ENCODE measurements at regions not wholly inside any gene's neighbourhood (a gene's known extent, or its start where the extent isn't known, plus 50 kb on each side); places are given as distances from the start of the nearest gene placed in this dataset.
A peak's percentile ranks its signal among the peaks of the same experiment; 100 is the strongest.

- TF ChIP-seq ZNF146 (CRISPR knock-in tag; IDR thresholded peaks at IDR 0.05; ENCODE audit: unreplicated experiment) = no peak
- no peak for TF ChIP-seq CBX8 (IDR thresholded peaks at IDR 0.05; ENCODE audit: borderline replicate concordance, extremely low read depth, low read depth, low read length, poor library complexity, severe bottlenecking)
- no peak for TF ChIP-seq ATF6 (CRISPR knock-in tag; IDR thresholded peaks at IDR 0.05)
Observed at GRCh38 chr1:223034270-223034798, 108.7 kb downstream of the TLR5 start (continued).

GRCh38 chr1:223035724-223036478 is 107.1 kb downstream of the TLR5 start:
- Histone ChIP-seq H3K27ac (ENCODE audit: extremely low read depth, low read depth, low read length) (no peak overlapping the region), H3K9ac (ENCODE audit: insufficient read depth in 1 of 2, low read depth in 2 of 2, low read length in 2 of 2) (no peak overlapping the region), H4K20me1 (replicated peaks; ENCODE audit: control insufficient read depth, insufficient read depth, low read length) (0 out of 2 replicates have a peak, but pooled peaks cover 7% of the 10 kb centered on the region), H3K4me2 (ENCODE audit: insufficient read depth, low read length) (peak overlapping the region; percentile 60), H3K79me2 (ENCODE audit: control insufficient read depth, insufficient read depth, low read length) (no peaks in the 10 kb centered on the region), H2AFZ (ENCODE audit: low read depth, low read length) (peak overlapping the region; percentile 11; the same call in 1 of the 2 replicates), H3K27me3 (ENCODE audit: control insufficient read depth in 2 of 2, insufficient read depth in 2 of 2, low read length in 2 of 2) (peaks cover 30 to 72% of the 10 kb centered on the region in 2 experiments), H3K36me3 (ENCODE audit: control insufficient read depth, insufficient read depth, low read length) (no peaks in the 10 kb centered on the region), H3K9me3 (replicated peaks; ENCODE audit: control insufficient read depth, insufficient read depth, low read depth, low read length) (no peaks in the 10 kb centered on the region), H3K9me1 (ENCODE audit: control insufficient read depth, insufficient read depth, low read length) (no peaks in the 10 kb centered on the region), H3K4me3 (no peak overlapping the region), H3K4me1 (replicated peaks in 1 of 2; ENCODE audit: control insufficient read depth in 2 of 2, insufficient read depth in 2 of 2, low read length in 2 of 2) (peaks cover 4 to 12% of the 10 kb centered on the region in 2 experiments; a peak in 3 of 5 replicates)
- in situ Hi-C loops (cut with MboI) = no loop called here
- POLR2A ChIA-PET = interaction anchor here (0.6 to 1.1 kb wide), 3 partner anchors 31 to 1760 kb away, joined by 3 to 4 read pairs (median 3); no protein-coding TSS in a partner anchor
- peak in 2 of 4 experiments; percentile 44 to 45 for DNase-seq (ENCODE audit: extremely low read depth in 1 of 4, low spot score in 3 of 4)
- ATAC-seq = peak; percentile 79
- 2% methylated on average over 11 of the region's 11 CpGs for WGBS (ENCODE audit: insufficient coverage, low coverage, missing lambda C conversion rate)
- intact Hi-C loops (cut with micrococcal nuclease) = no loop called here
- FAIRE-seq = peak; percentile 46
- CTCF ChIA-PET (ENCODE audit: low intra/inter-chr PET ratio) = no interaction called here
- no TSS peak for BruUV-seq (replicated peaks)
- TF ChIP-seq TRIM24 (IDR thresholded peaks at IDR 0.05) (peak; percentile 10 to 20; a peak in 1 of 4 replicates), DPF2 (IDR thresholded peaks at IDR 0.05) (peak; percentile 86), ZBTB2 (IDR thresholded peaks at IDR 0.05) (no peak), NEUROD1 (IDR thresholded peaks at IDR 0.05; ENCODE audit: borderline replicate concordance, low read depth, low read length, partially characterized antibody) (peak; percentile 31), LCOR (CRISPR knock-in tag; IDR thresholded peaks at IDR 0.05) (0 out of 2 replicates have a peak, but pooled peaks have one; percentile 21), MTA1 (IDR thresholded peaks at IDR 0.05; ENCODE audit: borderline replicate concordance) (0 out of 2 replicates have a peak, but pooled peaks have one; percentile 52), ATF3 (IDR thresholded peaks at IDR 0.05) (peak; percentile 94), ATF3 (CRISPR knock-in tag; conservative IDR thresholded peaks at IDR 0.05) (peak; percentile 80; the same call in 1 of the 2 replicates), ESRRA (IDR thresholded peaks at IDR 0.05; ENCODE audit: borderline replicate concordance, low read depth) (peak; percentile 95), HDAC6 (IDR thresholded peaks at IDR 0.05; ENCODE audit: low read depth, low read length) (no peak), CTBP1 (IDR thresholded peaks at IDR 0.05; ENCODE audit: borderline replicate concordance) (peak; percentile 54; the same call in 1 of the 2 replicates), MAFK (IDR thresholded peaks at IDR 0.05; ENCODE audit: low read length) (peak; percentile 83)
